NT2/D1 (cell line): ENCODE measurements at regions not wholly inside any gene's neighbourhood (a gene's known extent, or its start where the extent isn't known, plus 50 kb on each side); places are given as distances from the start of the nearest gene placed in this dataset.

Experiments used
- SUZ12 ChIP-seq: IDR thresholded peaks from 2 replicates; pipeline ENCODE4 v1.6.1; 2011; ENCODE audit not compliant: insufficient read length, insufficient read depth; ENCODE audit errors: extremely low read depth
- ZNF274 ChIP-seq: IDR thresholded peaks from 2 replicates; pipeline ENCODE4 v1.6.1; 2011; ENCODE audit warnings: mild to moderate bottlenecking, low read depth, low read length

DNA sequence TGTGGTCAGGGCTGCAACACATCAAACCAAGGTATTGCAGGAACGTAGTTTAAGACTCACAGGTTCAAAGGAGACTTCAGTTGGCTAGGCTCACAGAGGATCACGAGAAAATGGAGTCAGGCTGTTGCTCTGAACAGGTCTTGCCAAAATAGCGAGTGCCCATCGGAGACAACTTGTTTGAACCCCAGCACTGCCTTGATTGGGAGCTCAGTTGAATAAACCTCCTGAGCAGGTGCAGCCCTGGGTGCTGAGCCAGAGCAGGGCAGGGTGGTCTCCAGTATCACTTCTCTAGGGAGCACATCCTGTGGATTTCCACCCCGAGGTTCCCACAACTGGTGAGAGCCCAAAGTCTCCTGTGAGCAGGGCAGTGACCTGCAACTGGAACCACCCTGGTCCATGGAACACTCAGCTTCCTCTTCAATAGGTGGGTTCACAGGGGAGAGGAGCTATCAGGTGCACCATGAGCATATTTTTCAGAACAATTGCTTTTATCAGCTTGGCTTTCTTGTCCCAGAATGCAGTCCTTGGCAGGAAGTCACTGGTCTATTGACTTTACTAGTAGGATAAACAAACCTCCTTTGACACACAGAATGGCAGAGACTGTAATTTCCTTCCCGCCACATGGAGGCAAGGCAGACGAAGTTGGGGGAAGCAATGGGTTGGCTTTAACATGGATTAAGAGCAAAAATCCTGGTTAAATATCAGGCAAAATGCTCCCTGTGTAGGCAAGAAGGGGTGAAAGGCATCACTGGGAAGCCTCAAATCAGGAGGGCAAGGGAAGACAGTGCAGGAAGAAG is 267.7 kb upstream of the FOXQ1 start:
- no peak for TF ChIP-seq ZNF274
- no peak for TF ChIP-seq SUZ12
